ENCODE measurements at regions not wholly inside any gene's neighbourhood (a gene's known extent, or its start where the extent isn't known, plus 50 kb on each side); places are given as distances from the start of the nearest gene placed in this dataset.

DNA sequence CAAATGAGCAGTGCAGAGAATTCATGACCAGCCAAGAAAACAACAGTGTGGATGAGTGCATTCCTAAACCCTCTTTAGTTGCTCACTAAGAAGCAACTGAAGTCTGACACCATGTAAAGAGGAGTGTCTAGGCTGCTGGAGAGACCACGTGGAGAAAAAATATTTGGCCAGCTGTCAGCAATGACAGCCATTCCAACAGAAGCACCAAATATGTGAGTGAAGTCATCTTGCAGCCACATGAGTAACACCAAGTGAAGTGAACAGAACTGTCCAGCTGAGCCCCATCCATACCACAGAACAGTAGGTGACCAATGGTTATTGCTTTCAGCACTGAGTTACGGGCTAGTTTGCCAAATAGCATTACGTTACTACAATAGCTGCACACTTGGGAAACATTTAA, 89.4 kb downstream of the TBXT start:
- TF ChIP-seq, protein P1, sequence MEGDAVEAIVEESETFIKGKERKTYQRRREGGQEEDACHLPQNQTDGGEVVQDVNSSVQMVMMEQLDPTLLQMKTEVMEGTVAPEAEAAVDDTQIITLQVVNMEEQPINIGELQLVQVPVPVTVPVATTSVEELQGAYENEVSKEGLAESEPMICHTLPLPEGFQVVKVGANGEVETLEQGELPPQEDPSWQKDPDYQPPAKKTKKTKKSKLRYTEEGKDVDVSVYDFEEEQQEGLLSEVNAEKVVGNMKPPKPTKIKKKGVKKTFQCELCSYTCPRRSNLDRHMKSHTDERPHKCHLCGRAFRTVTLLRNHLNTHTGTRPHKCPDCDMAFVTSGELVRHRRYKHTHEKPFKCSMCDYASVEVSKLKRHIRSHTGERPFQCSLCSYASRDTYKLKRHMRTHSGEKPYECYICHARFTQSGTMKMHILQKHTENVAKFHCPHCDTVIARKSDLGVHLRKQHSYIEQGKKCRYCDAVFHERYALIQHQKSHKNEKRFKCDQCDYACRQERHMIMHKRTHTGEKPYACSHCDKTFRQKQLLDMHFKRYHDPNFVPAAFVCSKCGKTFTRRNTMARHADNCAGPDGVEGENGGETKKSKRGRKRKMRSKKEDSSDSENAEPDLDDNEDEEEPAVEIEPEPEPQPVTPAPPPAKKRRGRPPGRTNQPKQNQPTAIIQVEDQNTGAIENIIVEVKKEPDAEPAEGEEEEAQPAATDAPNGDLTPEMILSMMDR (IDR thresholded peaks at IDR 0.05) = no peak
- TF ChIP-seq POLR2A (IDR thresholded peaks at IDR 0.05) = no peak
